SK-N-SH (cell line): ENCODE measurements at regions not wholly inside any gene's neighbourhood (a gene's known extent, or its start where the extent isn't known, plus 50 kb on each side); places are given as distances from the start of the nearest gene placed in this dataset.

Experiments used
- CTCF ChIP-seq: fragments of 200-600 bp; sonication (generic); IDR thresholded peaks from 2 replicates; pipeline ENCODE4 v1.6.1; 2017; ENCODE audit warnings: antibody characterized with exemption, mild to moderate bottlenecking, moderate library complexity
- POLR2AphosphoS5 ChIP-seq: IDR thresholded peaks from 2 replicates; pipeline ENCODE4 v1.6.1; 2012; ENCODE audit warnings: low read depth, low read length

GRCh38 chr3:87595798-87596197 is 319.4 kb upstream of the POU1F1 start:
- TF ChIP-seq CTCF (no peak), POLR2AphosphoS5 (no peak)
